KMS-11 (cell line): ENCODE measurements at regions not wholly inside any gene's neighbourhood (a gene's known extent, or its start where the extent isn't known, plus 50 kb on each side); places are given as distances from the start of the nearest gene placed in this dataset.
"Not testable (repeated sequence)": the region's sequence is repeated elsewhere in the genome, so short reads cannot be mapped to it uniquely, and the experiment has no call there.

Source experiments
- H2AFZ ChIP-seq: fragments of 200-600 bp; sonication (generic); 2 replicates; pipeline ENCODE4 v1.6.1; 2016; ENCODE audit warnings: antibody characterized with exemption, mixed run types, low read depth
- H3K27ac ChIP-seq: fragments of 200-600 bp; sonication (generic); 2 replicates; pipeline ENCODE4 v1.6.1; 2016; ENCODE audit warnings: mild to moderate bottlenecking, mixed run types
- H3K27me3 ChIP-seq: fragments of 200-600 bp; sonication (generic); 2 replicates; pipeline ENCODE4 v1.6.1; 2017; ENCODE audit warnings: mild to moderate bottlenecking, low read depth, mixed run types, moderate library complexity; ENCODE audit not compliant: insufficient read depth
- H3K36me3 ChIP-seq: fragments of 200-600 bp; sonication (generic); 2 replicates; pipeline ENCODE4 v1.6.1; 2017; ENCODE audit warnings: mild to moderate bottlenecking, mixed run types; ENCODE audit not compliant: insufficient read depth
- H3K4me1 ChIP-seq: fragments of 200-600 bp; sonication (generic); 2 replicates; pipeline ENCODE4 v1.6.1; 2016; ENCODE audit warnings: mild to moderate bottlenecking, low read depth, mixed run types; ENCODE audit not compliant: poor library complexity, severe bottlenecking
- H3K4me2 ChIP-seq: fragments of 200-600 bp; sonication (generic); 2 replicates; pipeline ENCODE4 v1.7.0; 2016; ENCODE audit warnings: mild to moderate bottlenecking, mixed run types
- H3K4me3 ChIP-seq: fragments of 200-600 bp; sonication (generic); IDR thresholded peaks from 2 replicates; pipeline ENCODE4 v1.6.1; 2017; ENCODE audit warnings: low read depth, low read length, mixed read lengths; ENCODE audit not compliant: insufficient read depth
- H3K79me2 ChIP-seq: fragments of 200-600 bp; sonication (generic); 2 replicates; pipeline ENCODE4 v1.6.1; 2016; ENCODE audit warnings: low read depth, mixed run types; ENCODE audit not compliant: insufficient read depth
- H3K9ac ChIP-seq: fragments of 200-600 bp; sonication (generic); 2 replicates; pipeline ENCODE4 v1.6.1; 2016; ENCODE audit warnings: mild to moderate bottlenecking, mixed run types
- H4K20me1 ChIP-seq: fragments of 200-600 bp; sonication (generic); 2 replicates; pipeline ENCODE4 v1.6.1; 2016; ENCODE audit warnings: mild to moderate bottlenecking, mixed run types; ENCODE audit not compliant: insufficient read depth
- TF ChIP-seq, protein P1 (sequence below): fragments of 200-600 bp; sonication (generic); conservative IDR thresholded peaks from 2 replicates; pipeline ENCODE4 v1.6.1; 2017; ENCODE audit warnings: low read depth, mild to moderate bottlenecking, antibody characterized with exemption, low read length, moderate library complexity, mixed read lengths

DNA sequence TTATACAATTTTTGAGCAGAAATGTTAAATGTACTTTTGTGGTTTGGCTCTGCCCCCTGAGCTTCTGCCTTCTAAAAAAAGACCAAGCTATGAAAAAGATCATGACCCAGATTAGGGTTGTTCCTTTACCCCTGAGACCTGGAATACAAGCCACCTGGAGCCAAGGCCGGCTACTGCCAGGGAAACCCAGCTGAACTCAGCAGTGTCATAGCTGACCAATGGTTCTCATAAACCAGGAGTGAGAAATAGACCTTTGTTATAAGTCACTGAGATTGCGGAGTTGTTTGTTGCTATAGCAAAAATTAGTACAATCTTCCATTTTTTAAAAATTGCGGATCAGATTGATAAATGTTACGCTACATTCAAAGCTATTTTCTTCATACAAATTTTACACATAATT is 1261.7 kb downstream of the ROBO1 start:
- no peak overlapping the region for H3K4me2 ChIP-seq
- no peak overlapping the region for H3K9ac ChIP-seq

DNA sequence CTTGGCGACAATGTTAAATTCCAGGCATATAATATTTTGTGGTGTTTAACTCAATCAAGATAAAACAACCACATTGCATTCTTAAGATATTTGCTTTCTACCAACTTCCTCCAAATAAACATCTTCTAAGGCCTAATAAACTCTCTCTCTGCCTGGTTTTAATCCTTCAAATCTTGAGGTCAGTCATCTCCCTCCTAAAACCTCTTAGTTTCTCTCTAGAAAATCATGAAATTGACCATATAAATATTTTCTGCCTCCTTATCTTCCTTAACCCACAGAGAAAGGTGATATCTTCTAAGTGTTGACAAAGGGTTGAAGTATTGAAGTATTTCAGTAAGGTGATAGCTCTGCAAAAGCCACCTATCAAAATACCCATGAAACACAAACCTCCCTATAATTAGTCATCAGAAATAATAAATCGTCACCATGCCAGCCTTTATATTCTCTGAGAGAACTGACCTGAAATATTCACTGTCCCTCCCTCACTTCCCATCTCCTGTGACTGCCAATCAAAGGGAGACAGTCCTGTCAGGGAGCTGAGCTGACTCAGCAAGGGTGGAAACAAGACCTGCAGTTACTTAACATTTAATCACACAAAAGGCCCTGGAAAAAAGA is 1261.1 kb downstream of the ROBO1 start:
- H3K27me3 ChIP-seq: no peaks in the 10 kb centered on the region
- no peak overlapping the region for H3K27ac ChIP-seq
- H3K9ac ChIP-seq: no peak overlapping the region
- H2AFZ ChIP-seq: no peak overlapping the region
- no peak overlapping the region for H3K4me3 ChIP-seq
- no peaks in the 10 kb centered on the region for H3K36me3 ChIP-seq
- TF ChIP-seq, protein P1, sequence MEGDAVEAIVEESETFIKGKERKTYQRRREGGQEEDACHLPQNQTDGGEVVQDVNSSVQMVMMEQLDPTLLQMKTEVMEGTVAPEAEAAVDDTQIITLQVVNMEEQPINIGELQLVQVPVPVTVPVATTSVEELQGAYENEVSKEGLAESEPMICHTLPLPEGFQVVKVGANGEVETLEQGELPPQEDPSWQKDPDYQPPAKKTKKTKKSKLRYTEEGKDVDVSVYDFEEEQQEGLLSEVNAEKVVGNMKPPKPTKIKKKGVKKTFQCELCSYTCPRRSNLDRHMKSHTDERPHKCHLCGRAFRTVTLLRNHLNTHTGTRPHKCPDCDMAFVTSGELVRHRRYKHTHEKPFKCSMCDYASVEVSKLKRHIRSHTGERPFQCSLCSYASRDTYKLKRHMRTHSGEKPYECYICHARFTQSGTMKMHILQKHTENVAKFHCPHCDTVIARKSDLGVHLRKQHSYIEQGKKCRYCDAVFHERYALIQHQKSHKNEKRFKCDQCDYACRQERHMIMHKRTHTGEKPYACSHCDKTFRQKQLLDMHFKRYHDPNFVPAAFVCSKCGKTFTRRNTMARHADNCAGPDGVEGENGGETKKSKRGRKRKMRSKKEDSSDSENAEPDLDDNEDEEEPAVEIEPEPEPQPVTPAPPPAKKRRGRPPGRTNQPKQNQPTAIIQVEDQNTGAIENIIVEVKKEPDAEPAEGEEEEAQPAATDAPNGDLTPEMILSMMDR: no peak
- H4K20me1 ChIP-seq: no peaks in the 10 kb centered on the region
- H3K4me1 ChIP-seq: no peaks in the 10 kb centered on the region
- no peaks in the 10 kb centered on the region for H3K79me2 ChIP-seq
- H3K4me2 ChIP-seq: no peak overlapping the region

More for the DNA sequence above, 1261.7 kb downstream of the ROBO1 start:
- no peaks in the 10 kb centered on the region for H3K79me2 ChIP-seq
- no peak overlapping the region for H3K4me3 ChIP-seq
- H4K20me1 ChIP-seq: no peaks in the 10 kb centered on the region
- H2AFZ ChIP-seq: no peak overlapping the region
- H3K27me3 ChIP-seq: no peaks in the 10 kb centered on the region
- TF ChIP-seq, protein P1: no peak
- H3K4me1 ChIP-seq: no peaks in the 10 kb centered on the region
- H3K27ac ChIP-seq: no peak overlapping the region
- no peaks in the 10 kb centered on the region for H3K36me3 ChIP-seq

GRCh38 chr3:78507196-78507984 is 1260.4 kb downstream of the ROBO1 start:
- TF ChIP-seq, protein P1: no peak
- Histone ChIP-seq H3K4me1 (no peaks in the 10 kb centered on the region), H3K4me3 (no peak overlapping the region), H3K36me3 (no peaks in the 10 kb centered on the region), H3K27ac (no peak overlapping the region), H2AFZ (no peak overlapping the region), H3K4me2 (no peak overlapping the region), H3K79me2 (no peaks in the 10 kb centered on the region), H3K27me3 (no peaks in the 10 kb centered on the region), H3K9ac (no peak overlapping the region), H4K20me1 (no peaks in the 10 kb centered on the region)

DNA sequence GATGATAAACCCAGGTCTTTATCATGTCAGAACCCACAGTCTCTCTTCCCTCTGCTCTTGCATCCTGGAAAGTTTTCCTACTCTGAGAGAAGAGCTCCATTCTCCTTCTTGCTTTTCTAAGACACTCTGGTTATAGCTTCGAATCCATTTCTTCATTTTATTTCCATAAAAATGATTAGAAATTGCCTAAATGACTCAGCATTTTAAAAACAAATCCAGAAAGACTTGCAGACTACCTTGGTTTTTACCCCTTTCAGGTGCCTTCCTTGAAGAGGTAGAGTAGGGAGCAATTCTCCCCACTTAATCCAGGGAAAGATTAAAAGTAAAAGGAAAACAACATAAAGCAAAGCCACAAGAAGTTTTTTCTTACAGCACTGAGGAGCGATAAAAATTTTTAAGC is 1256.0 kb downstream of the ROBO1 start:
- Histone ChIP-seq H3K27ac (no peak overlapping the region), H3K36me3 (no peaks in the 10 kb centered on the region), H3K27me3 (no peaks in the 10 kb centered on the region), H3K79me2 (no peaks in the 10 kb centered on the region), H3K4me2 (no peak overlapping the region), H3K4me1 (no peaks in the 10 kb centered on the region), H2AFZ (no peak overlapping the region), H3K4me3 (no peak overlapping the region), H4K20me1 (no peaks in the 10 kb centered on the region), H3K9ac (no peak overlapping the region)
- TF ChIP-seq, protein P1: no peak

DNA sequence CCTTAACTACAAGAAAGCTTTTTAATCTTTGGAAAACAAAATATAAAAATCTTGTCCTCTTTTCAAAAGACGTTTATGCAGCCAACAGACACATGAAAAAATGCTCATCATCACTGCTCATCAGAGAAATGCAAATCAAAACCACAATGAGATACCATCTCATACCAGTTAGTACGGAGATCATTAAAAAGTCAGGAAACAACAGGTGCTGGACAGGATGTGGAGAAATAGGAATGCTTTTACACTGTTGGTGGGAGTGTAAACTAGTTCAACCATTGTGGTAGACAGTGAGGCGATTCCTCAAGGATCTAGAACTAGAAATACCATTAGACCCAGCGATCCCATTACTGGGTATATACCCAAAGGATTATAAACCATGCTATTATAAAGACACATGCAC is 1255.0 kb downstream of the ROBO1 start:
- not testable (repeated sequence) for H3K27ac ChIP-seq, H3K27me3 ChIP-seq, H3K79me2 ChIP-seq, H3K4me1 ChIP-seq, H2AFZ ChIP-seq, H3K4me2 ChIP-seq, H4K20me1 ChIP-seq, H3K9ac ChIP-seq, H3K36me3 ChIP-seq, H3K4me3 ChIP-seq
